GM20000 (cell line): ENCODE measurements at regions not wholly inside any gene's neighbourhood (a gene's known extent, or its start where the extent isn't known, plus 50 kb on each side); places are given as distances from the start of the nearest gene placed in this dataset.

ENCODE experiments used
- DNase-seq: peaks from one replicate; pipeline ENCODE4 v3.0.0; 2012; ENCODE audit warnings: low spot score
- TF ChIP-seq, protein P1 (sequence below): IDR thresholded peaks from 2 replicates; pipeline ENCODE4 v1.5.1; 2012; ENCODE audit warnings: mild to moderate bottlenecking, control low read depth; ENCODE audit errors: extremely low read depth, missing control alignments

- TF ChIP-seq, protein P1, sequence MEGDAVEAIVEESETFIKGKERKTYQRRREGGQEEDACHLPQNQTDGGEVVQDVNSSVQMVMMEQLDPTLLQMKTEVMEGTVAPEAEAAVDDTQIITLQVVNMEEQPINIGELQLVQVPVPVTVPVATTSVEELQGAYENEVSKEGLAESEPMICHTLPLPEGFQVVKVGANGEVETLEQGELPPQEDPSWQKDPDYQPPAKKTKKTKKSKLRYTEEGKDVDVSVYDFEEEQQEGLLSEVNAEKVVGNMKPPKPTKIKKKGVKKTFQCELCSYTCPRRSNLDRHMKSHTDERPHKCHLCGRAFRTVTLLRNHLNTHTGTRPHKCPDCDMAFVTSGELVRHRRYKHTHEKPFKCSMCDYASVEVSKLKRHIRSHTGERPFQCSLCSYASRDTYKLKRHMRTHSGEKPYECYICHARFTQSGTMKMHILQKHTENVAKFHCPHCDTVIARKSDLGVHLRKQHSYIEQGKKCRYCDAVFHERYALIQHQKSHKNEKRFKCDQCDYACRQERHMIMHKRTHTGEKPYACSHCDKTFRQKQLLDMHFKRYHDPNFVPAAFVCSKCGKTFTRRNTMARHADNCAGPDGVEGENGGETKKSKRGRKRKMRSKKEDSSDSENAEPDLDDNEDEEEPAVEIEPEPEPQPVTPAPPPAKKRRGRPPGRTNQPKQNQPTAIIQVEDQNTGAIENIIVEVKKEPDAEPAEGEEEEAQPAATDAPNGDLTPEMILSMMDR: no peak
- DNase-seq: peak; percentile 36
Observed at GRCh38 chr7:24401628-24402593, 117.9 kb downstream of the NPY start.

DNA sequence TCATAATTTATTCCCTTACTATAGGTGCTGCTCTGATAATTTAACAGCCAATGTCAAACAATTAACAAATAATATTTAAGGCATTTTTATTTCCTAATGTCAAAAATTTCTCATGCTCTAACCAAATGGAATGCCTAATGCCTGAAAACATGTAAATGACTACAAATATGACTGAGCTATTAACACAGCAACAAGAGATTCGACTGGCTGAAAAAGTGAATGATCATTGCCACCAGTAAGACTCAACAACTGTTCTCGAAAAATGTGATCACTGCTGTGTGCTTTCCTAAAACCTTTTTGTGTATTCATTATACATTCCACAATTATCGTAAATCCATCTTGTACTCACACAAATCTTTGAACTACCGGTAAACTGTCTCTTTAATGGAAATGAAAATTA is 118.7 kb downstream of the NPY start:
- TF ChIP-seq, protein P1: no peak
- no peak for DNase-seq

DNA sequence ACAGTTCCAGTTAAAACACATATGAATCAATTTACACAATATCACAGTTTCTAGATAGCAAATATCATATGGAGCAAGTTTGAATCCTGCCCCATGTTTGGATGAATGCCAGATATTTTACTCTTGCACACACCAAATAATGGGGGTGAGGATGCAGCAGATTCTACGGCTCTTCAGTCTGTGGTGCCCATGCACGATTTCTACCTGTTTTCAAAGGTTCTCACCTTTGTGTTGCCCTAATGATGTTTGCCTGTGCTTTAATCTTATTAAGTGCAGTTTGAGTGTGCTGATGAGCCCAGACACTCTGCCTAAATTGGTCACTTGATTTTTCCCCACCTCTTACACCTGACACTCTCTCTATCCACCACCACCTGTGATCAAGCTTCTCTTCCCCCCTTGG is 119.6 kb downstream of the NPY start:
- TF ChIP-seq, protein P1: no peak
- no peak for DNase-seq

DNA sequence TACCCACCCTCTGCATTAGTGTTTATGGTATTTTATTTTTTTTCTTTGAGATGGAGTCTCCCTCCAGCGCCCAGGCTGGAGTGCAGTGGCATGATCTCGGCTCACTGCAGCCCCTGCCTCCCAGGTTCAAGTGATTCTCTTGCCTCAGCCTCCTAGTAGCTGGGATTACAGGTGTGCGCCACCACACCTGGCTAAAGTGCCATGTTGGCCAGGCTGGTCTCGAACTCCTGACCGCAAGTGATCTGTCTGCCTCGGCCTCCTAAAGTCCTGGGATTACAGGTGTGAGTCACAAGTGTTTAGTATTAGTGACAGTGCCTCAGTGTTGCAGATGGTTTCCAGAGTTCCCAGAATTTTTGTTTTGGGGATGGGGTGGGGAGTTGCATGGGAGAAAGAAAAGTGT is 120.3 kb downstream of the NPY start:
- TF ChIP-seq, protein P1: no peak
- DNase-seq: no peak

DNA sequence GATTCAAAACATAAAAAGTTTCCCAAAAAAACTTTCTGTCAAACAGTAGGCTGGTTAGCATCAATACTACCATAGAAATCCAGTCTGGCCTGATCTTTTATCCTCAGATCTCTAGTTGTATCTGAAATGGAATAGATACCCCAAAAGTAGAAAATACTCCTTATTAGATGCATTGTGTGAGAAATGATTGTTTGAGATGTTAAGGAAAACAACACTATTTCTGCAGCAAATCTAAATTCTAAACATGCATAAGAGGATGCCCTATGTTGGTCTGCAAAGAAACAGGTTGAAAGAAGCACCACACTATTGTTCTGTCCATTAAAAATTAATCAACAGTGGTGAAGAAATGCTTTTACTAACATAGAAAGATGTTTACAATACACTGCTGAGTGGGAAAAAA is 121.0 kb downstream of the NPY start:
- TF ChIP-seq, protein P1: no peak
- DNase-seq: no peak

DNA sequence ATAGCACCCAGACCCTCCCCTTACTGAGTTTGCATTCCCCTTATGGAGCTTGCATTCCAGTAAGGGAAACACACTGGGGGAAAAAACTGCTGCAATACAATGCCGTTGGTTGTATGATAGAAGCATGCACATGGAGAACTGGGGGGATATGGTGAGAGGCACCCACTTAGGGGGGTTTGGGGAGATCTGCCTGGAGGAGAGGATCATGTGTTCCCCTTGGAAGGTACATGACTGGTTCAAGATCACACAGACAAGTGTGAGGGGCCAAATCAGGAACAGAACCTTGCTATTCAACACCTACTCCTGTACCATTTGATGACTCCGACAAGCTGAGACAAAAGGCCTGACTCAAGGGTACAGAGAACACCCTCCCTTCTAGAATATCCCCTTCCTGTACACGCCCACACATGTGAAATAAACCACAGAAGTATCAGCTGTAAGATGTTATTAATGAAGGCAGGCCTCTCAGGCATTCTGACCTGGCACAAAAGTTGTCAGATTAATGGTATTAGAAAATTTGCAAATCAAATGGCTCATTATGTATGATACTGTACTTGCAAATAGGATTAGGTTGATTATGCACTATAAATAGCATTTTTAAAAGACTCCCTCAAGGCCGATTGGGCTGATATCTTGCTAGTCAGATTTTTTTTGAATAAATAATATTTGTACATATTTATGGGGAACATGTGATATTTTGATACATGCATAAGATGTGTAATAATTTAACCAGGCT is 122.2 kb downstream of the NPY start:
- DNase-seq: peak; percentile 32
- TF ChIP-seq, protein P1: no peak

DNA sequence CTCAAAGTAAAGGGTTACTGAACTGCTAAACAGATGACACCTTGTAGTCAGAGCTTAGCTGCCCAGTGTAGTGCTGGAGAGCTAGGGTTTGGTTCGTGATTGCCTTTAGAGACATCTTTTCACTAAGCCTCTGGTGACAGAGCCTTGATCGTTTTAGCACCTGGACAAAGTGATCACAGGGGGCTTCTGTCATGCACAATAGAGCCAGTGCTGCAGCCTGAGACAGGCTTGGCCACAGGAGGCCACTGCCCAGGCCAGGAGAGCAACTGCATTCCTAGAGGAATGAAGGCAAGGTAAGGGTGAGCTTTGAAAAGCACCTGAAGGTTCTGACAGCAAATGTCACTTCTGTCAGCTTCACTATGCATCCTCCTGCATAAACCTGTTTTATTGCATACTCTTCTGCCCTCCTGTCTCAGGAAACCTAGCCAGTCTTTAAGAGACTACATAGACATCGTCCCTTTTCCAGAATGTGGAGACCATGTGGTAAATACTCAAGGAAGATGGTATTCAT is 122.9 kb downstream of the NPY start:
- TF ChIP-seq, protein P1: no peak
- no peak for DNase-seq
